HG03469 (cell line): ENCODE measurements at regions not wholly inside any gene's neighbourhood (a gene's known extent, or its start where the extent isn't known, plus 50 kb on each side); places are given as distances from the start of the nearest gene placed in this dataset.
A peak's percentile ranks its signal among the peaks of the same experiment; 100 is the strongest.
"Not testable (repeated sequence)": the region's sequence is repeated elsewhere in the genome, so short reads cannot be mapped to it uniquely, and the experiment has no call there.

ENCODE experiments used
- ATAC-seq: cut with Tn5 transposase; IDR thresholded peaks from one replicate; pipeline ENCODE4 v1.9.1; 2021; ENCODE audit warnings: mild to moderate bottlenecking, moderate library complexity, moderate number of reproducible peaks; ENCODE audit not compliant: unreplicated experiment

DNA sequence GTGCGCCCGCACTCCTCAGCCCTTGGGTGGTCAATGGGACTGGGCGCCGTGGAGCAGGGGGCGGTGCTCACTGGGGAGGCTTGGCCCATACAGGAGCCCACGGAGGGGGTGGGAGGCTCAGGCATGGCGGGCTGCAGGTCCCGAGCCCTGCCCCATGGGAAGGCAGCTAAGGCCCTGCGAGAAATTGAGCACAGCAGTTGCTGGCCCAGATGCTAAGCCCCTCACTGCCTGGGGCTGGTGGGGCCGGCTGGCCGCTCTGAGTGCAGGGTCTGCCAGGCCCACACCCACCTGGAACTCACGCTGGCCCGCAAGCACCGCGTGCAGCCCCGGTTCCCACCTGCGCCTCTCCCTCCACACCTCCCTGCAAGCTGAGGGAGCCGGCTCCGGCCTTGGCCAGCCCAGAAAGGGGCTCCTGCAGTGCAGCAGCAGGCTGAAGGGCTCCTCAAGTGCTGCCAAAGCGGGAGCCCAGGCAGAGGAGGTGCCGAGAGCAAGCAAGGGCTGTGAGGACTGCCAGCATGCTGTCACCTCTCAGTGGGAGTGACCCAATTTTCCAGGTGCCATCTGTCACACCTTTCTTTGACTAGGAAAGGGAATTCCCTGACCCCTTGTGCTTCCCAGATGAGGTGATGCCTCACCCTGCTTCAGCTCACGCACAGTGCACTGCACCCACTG is 642.3 kb upstream of the SYNCRIP start:
- not testable (repeated sequence) for ATAC-seq

DNA sequence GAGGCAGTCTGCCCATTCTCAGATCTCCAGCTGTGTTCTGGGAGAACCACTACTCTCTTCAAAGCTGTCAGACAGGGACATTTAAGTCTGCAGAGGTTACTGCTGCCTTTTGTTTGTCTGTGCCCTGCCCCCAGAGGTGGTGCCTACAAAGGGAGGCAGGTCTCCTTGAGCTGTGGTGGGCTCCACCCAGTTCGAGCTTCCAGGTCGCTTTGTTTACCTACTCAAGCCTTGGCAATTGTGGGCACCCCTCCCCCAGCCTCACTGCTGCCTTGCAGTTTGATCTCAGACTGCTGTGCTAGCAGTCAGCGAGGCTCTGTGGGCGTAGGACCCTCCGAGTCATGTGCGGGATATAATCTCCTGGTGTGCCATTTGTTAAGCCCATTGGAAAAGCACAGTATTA is 640.9 kb upstream of the SYNCRIP start:
- ATAC-seq, result not testable (repeated sequence)

DNA sequence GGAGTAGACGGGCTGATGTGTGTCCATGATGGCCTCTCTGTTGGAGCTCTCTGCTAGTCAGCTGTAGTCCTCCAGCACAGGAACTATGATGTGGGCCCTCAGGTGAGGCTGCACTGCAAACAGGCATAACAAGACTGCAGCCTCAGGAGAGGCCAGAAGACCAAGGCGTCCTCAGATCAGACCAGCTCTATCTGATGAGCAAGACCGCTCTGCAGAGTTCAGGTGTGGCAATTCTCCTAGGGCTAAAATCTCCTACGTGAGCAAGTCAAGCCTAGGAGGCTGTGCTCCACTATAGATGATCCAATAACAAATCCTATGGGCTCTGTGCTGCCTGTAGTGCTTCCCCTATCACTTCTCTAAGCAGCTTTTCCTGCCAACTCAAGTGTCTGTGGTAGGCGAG is 633.4 kb upstream of the SYNCRIP start:
- ATAC-seq, result no peak

DNA sequence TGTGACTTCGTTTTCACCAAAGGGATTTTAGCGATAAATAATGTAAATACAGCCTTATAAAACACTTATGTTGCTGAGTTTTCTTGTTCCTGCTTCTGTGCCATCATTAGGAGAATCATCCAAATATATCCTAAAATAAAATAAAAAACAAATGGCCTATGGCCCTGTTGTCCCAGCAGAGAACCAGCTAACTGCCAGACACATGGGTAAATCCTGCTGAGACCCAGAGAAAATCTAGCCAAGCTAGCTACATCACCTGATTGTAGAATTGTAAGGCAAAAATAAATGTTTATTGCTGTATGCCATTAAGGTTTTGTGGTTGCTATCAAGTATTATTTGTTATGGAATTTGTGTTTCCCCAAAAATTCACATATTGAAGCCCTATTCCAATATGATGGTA is 631.2 kb upstream of the SYNCRIP start:
- ATAC-seq, result no peak

DNA sequence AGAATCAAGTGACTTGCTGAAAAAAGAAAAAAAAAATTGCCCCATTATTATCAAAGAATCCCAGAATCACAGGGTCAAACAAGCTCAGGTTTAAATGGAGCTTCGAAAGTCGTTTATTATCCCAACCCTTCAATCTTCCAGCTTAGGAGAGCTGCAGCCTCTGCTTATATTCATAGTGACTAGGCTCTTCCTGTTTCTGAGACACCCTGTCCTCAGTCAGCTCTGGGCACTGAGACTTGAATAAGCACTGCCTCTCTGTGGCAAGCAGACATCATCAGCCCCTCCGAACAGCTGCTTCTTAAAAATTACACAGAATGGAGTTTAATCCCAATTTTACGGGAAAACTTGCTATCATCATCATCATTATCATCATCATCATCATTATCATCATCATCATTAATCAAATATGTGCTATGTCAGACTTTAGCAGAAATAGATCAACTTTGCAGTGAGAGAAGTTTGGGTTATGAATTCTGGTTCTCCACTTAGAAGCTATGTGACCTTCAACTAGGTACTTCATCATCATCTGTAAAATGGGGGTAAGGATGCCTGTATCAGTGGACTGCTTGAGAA is 614.0 kb upstream of the SYNCRIP start:
- no peak for ATAC-seq

DNA sequence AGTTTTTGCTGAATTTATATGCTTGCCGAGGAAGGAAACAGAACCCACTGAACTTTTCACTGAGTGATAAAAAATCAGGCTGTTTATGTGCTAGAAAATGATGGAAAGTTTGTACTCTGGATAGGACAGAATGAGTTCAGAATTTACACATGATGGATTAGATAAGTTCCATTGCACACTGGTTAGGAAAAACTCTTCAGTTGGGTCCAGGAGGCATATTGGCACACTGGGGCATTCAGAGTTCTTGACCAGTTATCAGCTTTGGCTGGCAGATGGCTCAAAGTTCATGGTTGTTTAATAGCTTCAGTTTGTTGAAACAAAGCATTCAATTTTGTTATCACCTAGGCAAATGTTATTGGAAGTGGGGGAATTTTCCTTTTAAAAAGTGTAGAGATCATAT is 613.3 kb upstream of the SYNCRIP start:
- no peak for ATAC-seq

DNA sequence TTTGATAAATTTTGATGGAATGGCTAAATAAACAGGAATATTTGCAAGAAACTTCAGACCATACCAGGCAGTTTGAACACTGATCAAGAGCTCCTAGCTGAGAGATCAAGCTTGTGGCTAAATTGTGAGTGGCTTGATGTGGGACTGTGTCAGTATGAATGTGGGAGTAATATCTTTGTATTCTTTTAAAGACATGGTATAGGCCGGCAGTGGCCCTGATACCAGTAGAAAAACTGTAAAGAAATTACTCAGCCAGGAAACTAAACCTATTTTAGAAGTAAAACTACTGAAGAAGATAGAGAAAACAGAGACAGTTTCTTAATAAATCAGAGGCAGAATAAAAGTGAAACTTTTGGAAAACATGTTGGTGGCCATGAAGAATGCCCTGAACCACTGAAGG is 608.4 kb upstream of the SYNCRIP start:
- ATAC-seq, result no peak

DNA sequence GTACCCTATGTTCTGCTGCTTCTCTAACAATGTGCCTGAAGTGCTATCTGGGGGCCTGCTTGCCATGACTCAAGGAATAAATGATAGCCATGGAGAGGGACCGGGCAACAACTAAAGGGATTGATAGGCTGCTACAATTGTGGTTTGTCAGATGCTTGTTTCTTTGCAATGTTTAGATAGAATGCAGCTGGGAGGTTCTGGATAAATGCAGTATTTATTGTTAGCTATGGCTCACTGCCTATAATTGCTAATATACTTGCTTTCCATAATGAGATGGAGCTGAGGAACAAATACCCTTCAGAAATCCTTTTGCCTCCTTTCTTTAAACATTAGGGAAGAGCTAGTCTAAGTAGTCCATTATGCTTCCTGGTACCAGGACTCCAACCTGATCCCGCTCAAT is 575.2 kb upstream of the SYNCRIP start:
- no peak for ATAC-seq

DNA sequence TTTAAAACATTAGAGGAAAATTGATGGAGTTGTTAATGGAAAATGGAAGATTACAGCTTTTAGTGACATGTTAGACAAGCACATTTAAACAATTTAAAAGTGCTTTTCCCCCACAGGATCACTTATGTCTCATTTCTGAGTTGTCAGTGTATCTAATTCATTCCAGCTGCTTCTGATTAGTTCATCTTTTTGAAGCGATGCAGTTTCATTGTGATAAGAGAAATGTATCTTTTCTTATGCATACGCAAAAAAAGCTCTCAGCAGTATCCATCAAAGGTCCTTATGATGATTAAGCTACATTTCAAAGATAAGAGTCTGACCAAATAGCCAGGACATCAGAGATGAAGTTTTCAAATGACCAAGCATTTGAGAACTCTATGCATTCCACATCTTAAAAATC is 572.6 kb upstream of the SYNCRIP start:
- ATAC-seq, result no peak

DNA sequence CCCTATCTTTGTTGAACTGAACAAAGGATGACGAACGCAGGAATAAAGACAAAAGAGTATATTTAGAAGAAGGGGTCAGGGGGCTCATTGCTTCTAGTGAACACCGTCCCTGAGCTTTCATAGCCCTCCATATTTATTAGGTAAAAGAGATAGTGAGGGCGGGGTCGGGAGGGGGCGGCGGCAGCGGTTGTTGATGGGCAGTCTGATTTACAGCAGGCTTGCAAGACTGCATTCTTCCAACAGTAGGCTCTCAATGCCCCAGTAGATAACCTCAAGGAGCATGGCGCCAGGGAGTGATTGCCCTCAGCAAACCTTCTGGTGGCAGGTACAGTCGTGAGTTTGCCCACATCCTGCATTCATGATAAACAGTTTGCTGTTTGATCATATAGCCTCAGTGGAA is 563.3 kb upstream of the SYNCRIP start:
- no peak for ATAC-seq

DNA sequence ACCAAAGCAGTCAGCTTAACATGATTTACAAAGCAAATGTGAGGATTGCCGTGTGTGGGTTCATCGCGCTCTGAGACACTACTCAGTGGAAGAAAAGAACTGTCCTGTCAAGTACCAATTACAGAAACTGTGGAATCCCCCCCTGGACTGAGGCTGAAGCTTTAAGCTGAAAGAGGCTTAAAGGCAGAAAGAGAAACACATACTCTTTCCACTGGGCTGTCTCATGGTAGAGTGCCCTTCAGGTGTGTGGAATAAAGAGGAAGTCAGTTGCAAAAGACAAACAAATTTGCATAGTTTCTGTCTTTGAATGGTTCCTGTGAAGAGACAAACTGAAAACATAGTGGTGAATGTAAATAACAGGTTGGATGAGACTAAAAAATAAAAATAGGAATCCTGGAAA is 560.4 kb upstream of the SYNCRIP start:
- ATAC-seq, result no peak

DNA sequence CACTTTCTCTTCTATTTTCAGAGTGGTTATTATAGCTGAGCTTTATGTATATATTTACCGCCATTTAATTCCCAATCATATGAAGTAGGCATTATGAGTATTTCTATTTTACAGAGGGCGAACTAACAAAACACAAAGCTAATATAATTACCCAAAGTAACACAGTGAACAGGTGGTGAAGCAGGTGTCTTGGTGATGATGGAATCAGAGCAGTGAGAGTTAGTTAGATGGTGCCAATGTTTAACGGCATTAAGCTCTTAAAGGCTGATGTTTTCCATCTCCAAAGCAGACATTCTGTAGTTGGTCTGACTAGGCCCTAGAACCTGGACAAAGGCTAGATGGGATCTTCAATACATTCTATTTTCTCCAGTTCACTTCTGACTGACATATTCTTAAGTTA is 551.1 kb upstream of the SYNCRIP start:
- ATAC-seq, result no peak

DNA sequence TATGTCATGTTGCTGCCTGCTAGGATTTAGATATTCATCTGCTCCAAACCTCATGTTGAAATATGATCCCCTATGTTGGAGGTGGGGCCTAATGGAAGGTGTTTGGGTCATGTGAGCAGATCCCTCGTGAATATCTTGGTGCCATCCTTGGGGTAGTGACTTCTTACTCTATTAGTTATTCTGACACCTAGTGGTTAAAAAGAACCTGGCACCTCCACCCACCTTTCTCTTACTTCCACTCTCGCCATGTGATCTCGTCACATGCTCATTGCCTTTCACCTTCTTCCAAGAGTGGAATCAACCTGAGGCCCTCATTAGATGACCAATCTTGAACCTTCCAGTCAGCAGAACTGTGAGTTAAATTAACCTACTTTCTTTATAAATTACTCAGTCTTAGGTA is 549.4 kb upstream of the SYNCRIP start:
- ATAC-seq, result peak; percentile 89

DNA sequence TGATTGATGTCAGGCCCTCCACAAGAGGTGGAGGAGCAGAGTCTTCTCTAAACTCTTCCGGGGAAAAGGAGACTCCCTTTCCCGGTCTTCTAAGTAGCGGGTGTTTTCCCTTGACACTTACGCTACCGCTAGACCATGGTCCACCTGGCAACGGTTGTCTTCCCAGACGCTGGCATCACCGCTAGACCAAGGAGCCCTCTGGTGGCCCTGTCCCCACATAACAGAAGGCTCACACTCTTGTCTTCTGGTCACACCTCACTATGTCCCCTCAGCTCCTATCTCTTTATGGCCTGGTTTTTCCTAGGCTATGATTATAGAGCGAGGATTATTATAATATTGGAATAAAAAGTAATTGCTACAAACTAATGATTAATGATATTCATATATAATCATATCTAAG is 532.5 kb upstream of the SYNCRIP start:
- not testable (repeated sequence) for ATAC-seq

DNA sequence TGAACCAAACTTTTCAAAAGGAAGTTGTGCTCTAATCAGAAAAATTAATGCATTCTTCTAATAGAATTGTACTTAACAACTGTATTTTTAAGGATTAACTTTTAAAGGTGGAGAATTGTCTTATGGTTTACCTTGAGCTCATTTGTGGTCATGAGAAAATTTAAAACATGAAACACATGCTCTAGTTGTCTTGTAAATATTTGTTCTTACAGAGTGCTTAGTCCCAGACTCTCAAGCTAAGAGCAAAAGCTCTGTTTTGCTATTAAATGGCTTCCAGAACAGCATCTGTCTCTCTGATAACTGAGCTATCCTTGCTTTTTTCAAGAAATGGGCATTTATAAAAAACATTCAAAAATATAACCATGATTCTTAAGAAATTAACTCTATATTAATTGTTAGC is 512.2 kb upstream of the SYNCRIP start:
- ATAC-seq, result no peak

DNA sequence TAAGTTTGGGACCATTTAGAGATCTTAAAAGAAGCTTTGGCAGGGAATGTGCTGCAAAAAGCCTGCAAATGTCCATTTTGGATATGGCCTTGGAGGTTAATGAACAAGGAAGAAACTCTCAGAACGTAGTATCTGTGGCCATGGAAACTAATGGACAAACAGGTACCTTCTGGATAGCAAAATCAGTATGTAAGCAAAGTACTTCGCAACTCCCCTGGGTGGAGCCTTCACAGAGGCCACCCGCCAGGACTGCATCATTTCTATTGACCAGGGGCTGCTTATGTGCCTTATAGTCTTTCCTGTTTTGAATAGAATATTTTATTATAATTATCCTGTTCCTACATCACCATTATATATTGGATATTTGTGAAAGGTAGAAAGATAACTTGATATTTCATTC is 510.8 kb upstream of the SYNCRIP start:
- ATAC-seq, result no peak

DNA sequence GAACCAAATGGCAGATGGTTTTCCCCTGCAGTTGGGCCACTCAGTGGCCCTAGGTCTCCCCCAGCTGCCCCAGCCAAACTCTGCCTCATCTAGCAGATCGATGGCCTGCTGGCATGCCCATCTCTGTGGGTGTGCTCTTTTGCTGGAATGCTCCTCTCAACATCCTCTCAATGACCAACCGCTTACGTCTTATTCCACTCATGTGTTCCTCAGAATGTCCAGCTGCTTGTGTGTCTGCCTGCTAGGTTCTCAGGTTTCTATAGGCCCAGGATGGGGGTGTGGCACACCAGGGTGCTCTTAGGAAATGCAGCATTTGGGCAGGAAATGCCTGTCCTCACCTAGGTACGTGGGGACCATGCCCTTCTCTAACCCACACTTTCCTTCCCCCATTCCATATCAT is 509.9 kb upstream of the SYNCRIP start:
- no peak for ATAC-seq

DNA sequence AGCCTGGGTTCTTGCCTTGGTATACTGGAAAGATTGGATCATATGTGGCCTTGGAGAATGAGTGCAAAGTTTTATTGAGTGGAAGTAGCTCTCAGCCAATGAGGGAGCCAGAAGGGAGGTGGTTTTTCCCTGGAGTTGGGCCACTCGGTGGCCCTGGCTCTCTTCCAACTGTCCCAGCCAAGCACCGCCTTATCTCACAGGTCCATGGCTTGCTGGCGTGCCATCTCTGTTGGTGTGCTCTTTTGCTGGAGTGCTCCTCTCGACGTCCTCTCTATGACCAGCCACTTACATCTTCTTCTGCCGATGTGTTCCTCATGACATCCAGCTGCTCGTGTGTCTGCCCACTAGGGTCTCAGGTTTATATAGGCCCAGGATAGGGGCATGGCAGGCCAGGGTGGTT is 505.9 kb upstream of the SYNCRIP start:
- no peak for ATAC-seq

DNA sequence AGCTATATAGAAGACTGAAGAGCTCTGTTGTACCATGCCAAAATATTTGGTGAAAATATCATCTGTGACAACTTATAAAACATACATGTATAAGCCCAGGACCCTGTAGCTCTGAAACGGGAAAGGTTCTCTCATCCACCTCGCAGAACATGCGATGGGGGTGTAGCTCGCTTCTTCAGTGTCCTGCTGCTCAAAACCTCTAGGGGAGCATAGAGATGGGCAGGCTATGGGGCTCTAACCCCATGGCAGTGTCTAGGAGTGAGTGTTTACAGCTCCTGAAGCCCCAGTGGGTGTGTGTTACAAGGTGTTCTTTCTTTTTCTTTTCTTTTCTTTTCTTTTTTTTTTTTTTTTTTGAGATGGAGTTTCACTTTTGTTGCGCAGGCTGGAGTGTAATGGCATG is 505.2 kb upstream of the SYNCRIP start:
- ATAC-seq, result no peak

DNA sequence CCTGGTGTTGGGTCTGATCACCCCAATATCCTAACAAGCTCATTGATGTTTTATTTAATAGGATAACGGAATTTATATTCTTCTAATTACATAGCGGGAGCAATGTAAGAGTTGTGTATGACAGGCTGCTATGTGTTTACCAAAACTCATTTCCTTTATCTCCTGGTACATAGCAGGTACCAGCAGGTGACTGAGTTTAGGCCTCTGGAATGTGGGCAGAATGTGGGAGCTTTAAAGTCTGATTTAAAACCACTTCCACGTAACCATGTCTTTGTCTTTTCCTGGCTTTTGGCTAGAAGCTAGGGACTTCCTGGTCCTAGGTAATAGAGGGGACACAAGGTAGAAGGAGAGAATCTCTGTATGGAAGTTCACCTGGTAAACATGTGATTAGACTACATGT is 504.6 kb upstream of the SYNCRIP start:
- no peak for ATAC-seq

DNA sequence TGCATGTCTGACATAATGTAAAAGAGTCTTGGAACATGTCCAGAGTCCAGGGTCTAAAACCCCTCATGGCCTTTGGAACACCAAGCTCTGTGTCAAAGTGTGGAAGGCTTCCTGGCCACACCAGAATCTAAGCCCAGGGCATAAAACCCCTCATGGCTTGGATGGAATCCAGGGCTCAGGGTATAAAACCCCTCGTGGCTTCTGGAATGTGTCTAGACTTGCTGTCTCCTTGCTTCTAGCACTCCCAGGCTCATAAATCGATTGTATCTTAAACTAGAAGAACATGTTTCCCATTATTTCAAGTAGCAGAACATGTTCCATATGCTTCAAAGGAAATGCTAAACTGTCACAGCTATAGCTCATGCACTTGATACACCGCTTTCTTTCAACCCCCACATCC is 504.1 kb upstream of the SYNCRIP start:
- ATAC-seq, result not testable (repeated sequence)

DNA sequence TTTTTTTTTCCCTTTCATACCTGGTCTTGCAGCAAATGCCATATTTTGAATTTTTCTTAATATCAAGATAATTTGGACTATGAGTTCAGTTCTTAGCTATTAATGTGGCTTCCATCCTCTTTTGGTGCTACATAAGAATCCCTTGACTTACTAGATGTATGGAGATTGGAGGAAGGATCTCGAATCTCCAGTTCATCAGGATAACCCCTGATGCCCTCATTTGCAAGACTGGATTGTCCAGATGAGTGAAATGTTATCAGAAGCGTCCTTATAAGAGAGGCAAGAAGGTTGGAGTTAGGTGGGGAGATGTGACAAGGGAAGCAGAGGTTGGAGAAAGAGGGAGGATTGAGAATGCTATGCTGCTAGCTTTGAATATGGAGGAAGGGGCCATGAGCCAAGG is 499.6 kb upstream of the SYNCRIP start:
- ATAC-seq, result no peak
